ENCODE measurements at regions not wholly inside any gene's neighbourhood (a gene's known extent, or its start where the extent isn't known, plus 50 kb on each side); places are given as distances from the start of the nearest gene placed in this dataset.

DNA sequence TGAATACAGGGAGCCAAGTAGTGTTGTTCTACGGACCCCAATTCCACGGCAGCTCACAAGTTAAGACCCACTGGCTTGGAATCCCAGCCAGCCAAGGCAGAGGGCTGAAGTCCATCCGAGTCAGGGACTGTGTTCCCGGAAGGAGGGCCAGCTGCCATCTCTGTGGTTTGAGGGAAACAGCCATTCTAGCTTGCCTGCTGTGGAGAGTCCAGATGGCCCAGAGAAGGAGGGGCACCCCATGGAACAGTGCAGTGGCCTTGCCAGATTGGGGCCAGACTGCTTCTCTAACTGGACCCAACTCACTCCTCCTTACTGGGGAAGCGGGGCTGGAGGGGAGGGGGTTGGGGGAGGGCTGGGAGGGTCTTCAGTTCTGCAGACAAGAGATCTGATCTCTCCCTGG is 156.4 kb downstream of the FAM181B start:
- no peak for TF ChIP-seq TAF1 (IDR thresholded peaks at IDR 0.05; ENCODE audit: borderline replicate concordance, low read depth, low read length)
- TF ChIP-seq POLR2A (IDR thresholded peaks at IDR 0.05; ENCODE audit: low read depth, low read length), result no peak

All from GM12892 (cell line).